HG03045 (cell line): ENCODE measurements at regions not wholly inside any gene's neighbourhood (a gene's known extent, or its start where the extent isn't known, plus 50 kb on each side); places are given as distances from the start of the nearest gene placed in this dataset.
A peak's percentile ranks its signal among the peaks of the same experiment; 100 is the strongest.

Experiments
- ATAC-seq: cut with Tn5 transposase; IDR thresholded peaks from one replicate; pipeline ENCODE4 v1.9.1; 2021; ENCODE audit warnings: mild to moderate bottlenecking, moderate library complexity; ENCODE audit not compliant: unreplicated experiment

GRCh38 chr11:80066291-80066690, 625.5 kb upstream of the TENM4 start:
- no peak for ATAC-seq

- ATAC-seq = no peak
Measured at GRCh38 chr11:80065086-80065485, 624.3 kb upstream of the TENM4 start.

GRCh38 chr11:80061056-80061455, 620.2 kb upstream of the TENM4 start:
- ATAC-seq = no peak

- no peak for ATAC-seq
Measured at GRCh38 chr11:80054582-80055165, 613.8 kb upstream of the TENM4 start.

- ATAC-seq = no peak
Measured at GRCh38 chr11:80048513-80048912, 607.7 kb upstream of the TENM4 start.

- no peak for ATAC-seq
Measured at GRCh38 chr11:80041136-80042000, 600.5 kb upstream of the TENM4 start.

- ATAC-seq = no peak
Measured at GRCh38 chr11:80034801-80035200, 594.0 kb upstream of the TENM4 start.

GRCh38 chr11:80031014-80031600, 590.3 kb upstream of the TENM4 start:
- no peak for ATAC-seq

- ATAC-seq = no peak
Measured at GRCh38 chr11:80028998-80029397, 588.2 kb upstream of the TENM4 start.

GRCh38 chr11:80024119-80024518, 583.3 kb upstream of the TENM4 start:
- ATAC-seq = peak; percentile 52

GRCh38 chr11:80023386-80023785, 582.6 kb upstream of the TENM4 start:
- ATAC-seq = no peak

- no peak for ATAC-seq
Measured at GRCh38 chr11:80010536-80010935, 569.7 kb upstream of the TENM4 start.

GRCh38 chr11:80009081-80009480, 568.3 kb upstream of the TENM4 start:
- ATAC-seq = no peak

- ATAC-seq = no peak
Measured at GRCh38 chr11:80007616-80008015, 566.8 kb upstream of the TENM4 start.

GRCh38 chr11:79990141-79990540, 549.3 kb upstream of the TENM4 start:
- no peak for ATAC-seq

GRCh38 chr11:79982185-79982584, 541.4 kb upstream of the TENM4 start:
- no peak for ATAC-seq

GRCh38 chr11:79980916-79981315, 540.1 kb upstream of the TENM4 start:
- ATAC-seq = no peak

GRCh38 chr11:79973721-79974617, 533.1 kb upstream of the TENM4 start:
- no peak for ATAC-seq

GRCh38 chr11:79971255-79971654, 530.4 kb upstream of the TENM4 start:
- ATAC-seq = no peak

GRCh38 chr11:79966592-79966991, 525.8 kb upstream of the TENM4 start:
- no peak for ATAC-seq
